ENCODE measurements at regions not wholly inside any gene's neighbourhood (a gene's known extent, or its start where the extent isn't known, plus 50 kb on each side); places are given as distances from the start of the nearest gene placed in this dataset.

DNA sequence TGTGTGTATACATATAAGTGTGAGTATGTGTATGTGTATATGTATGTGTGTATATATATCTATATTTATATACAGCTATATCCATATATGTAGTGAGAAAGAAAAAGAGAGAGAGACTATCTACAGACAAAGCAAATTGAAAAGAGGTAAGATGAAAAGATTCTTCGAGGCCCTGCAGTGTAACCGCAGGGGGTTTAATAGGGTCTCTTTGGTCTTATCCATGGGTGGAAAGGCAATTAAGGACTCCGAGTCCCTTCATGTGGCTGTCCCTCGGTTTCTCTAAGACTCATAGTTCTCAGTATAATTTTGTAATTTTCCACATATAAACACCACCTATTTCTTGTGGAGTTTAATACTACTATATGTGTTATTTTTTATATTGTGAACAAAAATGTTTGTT, 50.6 kb upstream of the JAZF1 start:
- no peak for TF ChIP-seq CTCF (IDR thresholded peaks at IDR 0.05; ENCODE audit: extremely low read depth, missing control alignments)
- DNase-seq (ENCODE audit: low spot score) = no peak

GRCh38 chr7:28236560-28236959, 56.0 kb upstream of the JAZF1 start:
- DNase-seq (ENCODE audit: low spot score) = no peak
- TF ChIP-seq CTCF (IDR thresholded peaks at IDR 0.05; ENCODE audit: extremely low read depth, missing control alignments) = no peak

DNA sequence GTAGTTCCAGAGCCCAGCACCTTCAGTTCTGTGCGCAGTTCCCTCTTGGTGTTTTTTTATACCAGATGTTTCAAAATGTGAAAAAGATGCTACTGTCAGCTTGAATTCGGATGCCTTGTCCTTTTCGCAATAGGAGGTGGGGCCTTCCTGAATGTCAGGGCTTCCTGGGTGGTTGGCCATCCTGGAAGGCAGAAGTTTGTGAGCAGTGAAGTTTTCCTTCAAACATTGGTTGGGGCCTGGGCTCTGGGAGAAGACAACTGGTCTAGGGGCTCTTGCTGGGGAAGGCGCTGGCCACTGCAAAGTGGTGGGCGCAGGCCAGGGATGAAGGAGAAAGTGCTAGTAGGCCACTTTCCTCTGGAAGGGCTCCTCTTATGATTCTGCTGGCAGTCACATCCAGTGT, 56.8 kb upstream of the JAZF1 start:
- no peak for DNase-seq (ENCODE audit: low spot score)
- no peak for TF ChIP-seq CTCF (IDR thresholded peaks at IDR 0.05; ENCODE audit: extremely low read depth, missing control alignments)

DNA sequence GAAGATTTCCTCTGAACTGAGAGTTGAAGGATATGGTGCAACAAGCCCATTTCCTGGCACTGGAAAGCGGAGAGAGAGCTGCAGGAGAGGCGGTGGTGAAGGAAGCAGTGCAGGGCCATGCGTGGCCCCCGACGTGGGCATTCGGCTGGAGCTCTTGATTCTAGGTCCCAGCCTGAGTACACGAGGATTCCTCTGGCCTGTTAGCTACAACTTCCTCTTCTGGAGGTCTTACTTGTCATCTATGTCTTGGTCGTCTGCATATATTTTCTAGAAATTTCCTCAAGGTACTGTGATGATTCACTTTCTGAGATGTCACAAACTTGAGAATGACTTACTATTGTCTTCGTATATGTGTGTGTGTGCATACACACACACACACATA, 59.2 kb upstream of the JAZF1 start:
- DNase-seq (ENCODE audit: low spot score) = no peak
- no peak for TF ChIP-seq CTCF (IDR thresholded peaks at IDR 0.05; ENCODE audit: extremely low read depth, missing control alignments)

DNA sequence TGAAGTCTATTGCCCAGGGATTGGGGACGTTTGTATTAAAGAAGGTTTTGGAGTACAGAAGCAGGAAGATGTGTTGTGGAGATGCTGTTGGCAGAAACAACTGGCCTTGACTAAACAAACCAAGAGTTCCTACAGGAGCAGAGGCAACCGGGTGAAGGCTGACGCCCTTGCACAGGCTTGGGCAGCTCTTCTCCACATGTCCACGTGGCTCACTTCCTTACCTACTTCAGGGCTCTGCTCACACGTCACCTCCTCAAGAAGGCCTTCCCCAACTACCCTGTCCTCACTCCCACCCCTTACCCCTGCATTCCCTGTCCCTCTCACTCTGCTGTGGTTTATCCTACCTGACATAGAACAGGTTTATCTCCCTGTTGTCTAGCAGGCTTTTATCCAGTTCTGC, 59.9 kb upstream of the JAZF1 start:
- no peak for DNase-seq (ENCODE audit: low spot score)
- TF ChIP-seq CTCF (IDR thresholded peaks at IDR 0.05; ENCODE audit: extremely low read depth, missing control alignments) = no peak

- TF ChIP-seq CTCF (IDR thresholded peaks at IDR 0.05; ENCODE audit: extremely low read depth, missing control alignments) = no peak
These were observed 63.3 kb upstream of the JAZF1 start for GRCh38 chr7:28243861-28244260.

GRCh38 chr7:28245123-28245878, 64.7 kb upstream of the JAZF1 start:
- TF ChIP-seq CTCF (IDR thresholded peaks at IDR 0.05; ENCODE audit: extremely low read depth, missing control alignments) = no peak
- no peak for DNase-seq (ENCODE audit: low spot score)

More at GRCh38 chr7:28243861-28244260, 63.3 kb upstream of the JAZF1 start:
- DNase-seq (ENCODE audit: low spot score) = no peak

All from GM20000 (cell line).